Bone marrow (tissue), 2 donors: ENCODE measurements at regions not wholly inside any gene's neighbourhood (a gene's known extent, or its start where the extent isn't known, plus 50 kb on each side); places are given as distances from the start of the nearest gene placed in this dataset.

ENCODE experiments used
- DNase-seq, 2 donors: peaks; one replicate each; lab custom pipeline; 2025; lab: John Stamatoyannopoulos, UW

- no peak for DNase-seq
Measured at GRCh38 chr15:60095711-60096110, 91.6 kb downstream of the FOXB1 start.

GRCh38 chr15:60096157-60096556, 92.0 kb downstream of the FOXB1 start:
- DNase-seq: no peak

- no peak for DNase-seq
Measured at GRCh38 chr15:60101416-60101815, 97.3 kb downstream of the FOXB1 start.

- DNase-seq: no peak
Measured at GRCh38 chr15:60102748-60103147, 98.6 kb downstream of the FOXB1 start.

- DNase-seq: no peak
Measured at GRCh38 chr15:60110909-60111308, 106.8 kb downstream of the FOXB1 start.

- DNase-seq: no peak
Measured at GRCh38 chr15:60115579-60116380, 111.7 kb downstream of the FOXB1 start.

- no peak for DNase-seq
Measured at GRCh38 chr15:60116456-60117089, 112.5 kb downstream of the FOXB1 start.

GRCh38 chr15:60118146-60118545, 114.0 kb downstream of the FOXB1 start:
- no peak for DNase-seq

GRCh38 chr15:60118626-60119025, 114.5 kb downstream of the FOXB1 start:
- DNase-seq: no peak

- DNase-seq: no peak
Measured at GRCh38 chr15:60119101-60119500, 115.0 kb downstream of the FOXB1 start.

- no peak for DNase-seq
Measured at GRCh38 chr15:60120100-60120499, 116.0 kb downstream of the FOXB1 start.

- no peak for DNase-seq
Measured at GRCh38 chr15:60121845-60122244, 117.7 kb downstream of the FOXB1 start.

GRCh38 chr15:60122691-60123090, 118.6 kb downstream of the FOXB1 start:
- DNase-seq: no peak

GRCh38 chr15:60124460-60125070, 120.5 kb downstream of the FOXB1 start:
- no peak for DNase-seq

- no peak for DNase-seq
Measured at GRCh38 chr15:60125334-60125733, 121.2 kb downstream of the FOXB1 start.

GRCh38 chr15:60126200-60126599, 122.1 kb downstream of the FOXB1 start:
- no peak for DNase-seq

GRCh38 chr15:60126661-60127060, 122.5 kb downstream of the FOXB1 start:
- no peak for DNase-seq

GRCh38 chr15:60128000-60128376, 123.9 kb downstream of the FOXB1 start:
- no peak for DNase-seq

GRCh38 chr15:60128710-60129109, 124.6 kb downstream of the FOXB1 start:
- no peak for DNase-seq

GRCh38 chr15:60130398-60130797, 126.3 kb downstream of the FOXB1 start:
- no peak for DNase-seq

GRCh38 chr15:60130821-60131220, 126.7 kb downstream of the FOXB1 start:
- DNase-seq: no peak

- no peak for DNase-seq
Measured at GRCh38 chr15:60134609-60135008, 130.5 kb downstream of the FOXB1 start.

- no peak for DNase-seq
Measured at GRCh38 chr15:60135961-60136360, 131.8 kb downstream of the FOXB1 start.
